GM21825 (cell line): ENCODE measurements at regions not wholly inside any gene's neighbourhood (a gene's known extent, or its start where the extent isn't known, plus 50 kb on each side); places are given as distances from the start of the nearest gene placed in this dataset.

Experiments used
- ATAC-seq: cut with Tn5 transposase; IDR thresholded peaks from one replicate; pipeline ENCODE4 v1.9.1; 2021; ENCODE audit warnings: mild to moderate bottlenecking, moderate library complexity; ENCODE audit not compliant: unreplicated experiment

DNA sequence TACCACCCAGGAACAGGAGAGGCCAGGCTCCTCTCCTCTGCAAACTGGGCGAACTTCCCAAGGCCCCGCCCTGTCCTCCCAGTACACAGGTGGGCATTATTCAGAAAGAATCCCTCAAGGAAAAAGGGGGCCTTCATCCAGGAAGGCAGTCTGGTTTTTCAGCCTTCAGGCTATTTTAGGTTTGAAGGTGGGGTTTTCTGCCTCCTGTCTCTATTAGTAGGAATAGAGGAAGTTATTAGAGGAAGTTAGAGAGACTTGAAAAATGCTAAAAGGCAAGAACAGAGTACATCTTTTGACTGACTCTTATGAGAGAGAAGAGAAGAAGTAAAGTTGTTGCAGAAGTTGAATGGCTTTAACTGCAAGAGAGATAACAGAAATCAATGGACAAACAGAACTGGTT, 250.9 kb upstream of the SORCS1 start:
- ATAC-seq, result no peak

GRCh38 chr10:107413971-107414370, 249.5 kb upstream of the SORCS1 start:
- no peak for ATAC-seq

- no peak for ATAC-seq
Observed at GRCh38 chr10:107409522-107409921, 245.0 kb upstream of the SORCS1 start.

GRCh38 chr10:107398115-107398514, 233.6 kb upstream of the SORCS1 start:
- no peak for ATAC-seq

GRCh38 chr10:107391901-107392300, 227.4 kb upstream of the SORCS1 start:
- ATAC-seq, result no peak

- ATAC-seq, result no peak
Observed at GRCh38 chr10:107390563-107390962, 226.1 kb upstream of the SORCS1 start.

DNA sequence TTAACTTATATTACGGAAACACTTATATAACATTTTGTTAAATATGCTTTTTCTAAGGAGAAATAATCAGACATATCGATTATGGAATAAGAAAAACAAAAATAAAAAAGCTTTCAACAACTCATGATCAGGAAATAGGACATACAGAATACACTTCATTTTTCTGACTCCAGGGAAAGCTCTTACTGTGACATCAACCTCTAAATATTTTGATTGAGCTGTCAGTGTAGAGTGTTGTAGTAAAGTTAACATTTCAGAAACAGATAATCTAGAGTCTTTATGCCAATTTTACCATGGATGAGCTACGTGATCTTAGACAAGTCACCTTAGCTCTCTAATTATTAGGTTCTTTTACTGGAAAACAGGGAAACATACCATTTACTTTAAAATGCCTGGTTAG, 218.9 kb upstream of the SORCS1 start:
- ATAC-seq, result no peak

GRCh38 chr10:107379601-107380000, 215.1 kb upstream of the SORCS1 start:
- ATAC-seq, result no peak

DNA sequence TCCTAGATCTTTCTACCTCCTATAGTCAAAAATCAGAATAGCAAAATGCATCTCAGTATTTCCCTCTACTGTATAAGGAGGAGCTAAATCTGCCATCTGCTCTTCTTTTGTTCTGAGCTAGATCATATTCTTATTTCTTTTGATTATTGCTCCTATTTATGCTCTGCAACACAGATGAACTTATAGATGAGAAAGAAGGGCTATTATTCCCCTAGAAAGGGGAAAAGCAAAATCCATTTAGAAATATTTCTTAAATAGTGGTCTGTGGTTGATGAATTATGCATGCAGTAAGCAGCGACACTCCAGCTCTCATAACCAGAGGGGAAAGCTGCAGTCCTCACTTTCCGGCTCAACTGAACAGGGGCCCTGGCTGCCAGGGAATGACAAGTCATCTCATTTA, 207.3 kb upstream of the SORCS1 start:
- ATAC-seq, result no peak

DNA sequence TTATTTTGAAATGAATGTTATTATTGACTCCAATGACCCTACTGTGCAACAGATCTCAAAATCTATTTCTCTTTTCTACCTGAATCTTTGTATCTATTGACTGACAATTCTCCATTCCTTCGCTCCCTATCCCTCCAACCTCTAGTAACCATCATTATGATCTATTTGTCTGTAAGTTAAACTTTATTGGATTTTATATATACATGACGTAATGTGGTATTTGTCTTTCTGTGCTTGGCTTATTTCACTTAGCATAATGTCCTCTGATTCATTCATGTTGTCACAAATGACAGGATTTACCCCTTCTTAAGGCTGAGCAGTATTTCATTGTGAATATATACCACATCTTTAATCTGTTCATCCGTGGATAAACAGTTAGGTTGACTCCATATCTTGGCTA, 200.4 kb upstream of the SORCS1 start:
- no peak for ATAC-seq

DNA sequence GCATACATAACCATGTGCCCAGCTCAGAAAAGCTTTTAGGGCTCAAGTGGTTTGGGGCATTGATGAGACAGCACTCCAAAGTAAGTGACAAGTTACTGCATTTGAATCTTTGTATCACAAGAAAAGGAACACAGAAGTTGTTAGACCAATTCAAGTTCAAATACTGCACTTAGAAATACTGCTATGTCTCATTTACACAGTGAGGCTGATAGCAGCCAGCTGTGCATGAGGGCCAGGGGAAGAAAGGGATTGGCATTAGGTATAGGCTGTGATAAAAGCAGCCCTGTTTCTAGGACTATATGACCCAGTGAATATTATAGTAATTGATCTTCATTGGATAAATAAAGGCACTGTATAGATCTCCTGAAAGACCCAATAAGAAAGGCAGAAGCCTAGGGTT, 197.8 kb upstream of the SORCS1 start:
- no peak for ATAC-seq

DNA sequence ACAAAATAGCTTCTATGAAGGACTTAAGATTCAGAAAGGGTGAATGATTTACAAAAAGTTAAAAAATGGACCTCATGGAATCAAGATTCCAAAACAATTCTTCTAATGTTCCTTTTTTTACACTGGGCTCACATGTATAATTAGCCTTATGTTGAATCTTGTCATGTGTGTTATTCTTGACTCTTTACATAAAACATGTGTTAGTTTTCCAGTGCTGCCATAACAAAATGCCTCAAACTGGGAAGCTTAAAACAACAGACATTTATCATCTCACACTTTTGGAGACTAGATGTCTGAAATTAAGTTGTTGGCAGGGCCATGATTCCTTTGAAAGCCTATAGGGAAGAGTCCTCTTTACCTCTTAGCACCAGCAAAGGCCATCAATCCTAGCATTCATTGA, 192.5 kb upstream of the SORCS1 start:
- ATAC-seq, result no peak

- ATAC-seq, result no peak
Observed at GRCh38 chr10:107356396-107356795, 191.9 kb upstream of the SORCS1 start.

DNA sequence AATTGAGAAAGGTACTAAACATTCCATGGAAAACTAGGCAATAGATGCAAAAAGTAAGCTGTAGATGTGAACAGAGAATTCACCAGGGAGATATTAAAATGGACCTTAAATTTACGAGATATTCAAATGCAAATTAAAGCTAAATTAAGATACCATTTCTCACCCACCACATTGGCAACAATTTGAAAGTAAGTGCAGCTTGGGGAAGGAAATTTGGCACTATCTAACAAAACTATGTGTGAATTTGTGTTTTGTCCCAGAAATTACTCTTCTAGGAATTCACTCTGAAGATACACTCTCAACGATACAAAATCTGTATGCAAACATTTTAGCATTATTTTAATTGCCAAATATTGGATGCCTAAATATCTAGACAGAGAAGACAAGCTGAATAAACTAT, 178.2 kb upstream of the SORCS1 start:
- ATAC-seq, result no peak

- ATAC-seq, result no peak
Observed at GRCh38 chr10:107341281-107341680, 176.8 kb upstream of the SORCS1 start.

DNA sequence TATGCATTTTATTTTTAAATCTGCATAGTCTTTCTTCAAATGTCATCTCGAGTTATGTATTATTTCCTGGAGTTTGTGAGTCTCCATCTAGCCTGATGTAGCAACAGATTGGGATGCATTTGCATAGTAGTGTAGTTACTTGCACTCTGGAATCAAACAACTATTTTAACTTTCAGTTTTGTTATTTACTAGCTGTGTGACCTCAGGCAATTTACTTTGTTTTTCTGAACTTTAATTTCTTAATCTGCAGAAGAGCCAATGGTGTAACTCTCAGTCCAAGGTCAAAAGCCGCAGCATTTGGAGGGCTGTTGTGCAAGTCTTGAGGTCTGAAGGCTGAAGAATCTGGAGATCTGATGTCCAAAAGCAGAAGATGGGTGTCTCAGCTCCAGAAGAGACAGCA, 175.8 kb upstream of the SORCS1 start:
- no peak for ATAC-seq

DNA sequence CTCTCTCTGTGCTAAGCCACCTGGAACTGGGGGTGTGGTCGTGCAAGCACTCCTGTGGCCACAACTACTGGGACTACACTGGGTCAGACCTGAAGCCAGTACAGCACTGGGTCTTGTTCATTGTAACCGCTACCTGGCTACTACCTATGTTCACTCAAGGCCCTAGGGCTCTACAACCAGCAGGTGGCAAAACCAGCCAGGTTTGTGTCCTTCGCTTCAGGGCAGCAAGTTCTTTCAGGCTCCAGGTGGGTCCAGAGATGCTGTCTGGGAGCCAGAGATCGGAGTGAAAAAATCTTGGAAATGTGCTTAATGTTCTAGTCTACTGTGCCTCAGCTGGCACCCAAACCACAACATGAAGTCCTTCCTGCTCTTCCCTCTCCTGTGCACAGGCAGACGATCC, 171.6 kb upstream of the SORCS1 start:
- ATAC-seq, result no peak

DNA sequence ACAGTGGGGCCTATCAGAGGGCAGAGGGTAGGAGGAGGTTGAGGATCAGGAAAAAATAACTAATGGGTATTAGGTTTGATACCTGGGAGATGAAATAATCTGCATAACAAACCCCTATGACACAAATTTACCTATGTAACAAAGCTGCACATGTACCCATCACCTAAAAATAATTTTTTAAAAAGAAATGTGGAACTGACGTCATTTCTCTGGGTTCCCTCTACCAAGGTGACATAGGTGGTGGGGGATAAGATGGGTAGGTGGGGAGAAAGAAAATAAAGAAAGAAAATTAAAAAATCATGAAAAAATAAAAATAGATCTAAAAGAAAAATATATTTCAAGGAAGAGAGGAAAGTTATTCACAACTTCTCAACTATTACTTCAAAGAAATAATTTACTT, 153.1 kb upstream of the SORCS1 start:
- no peak for ATAC-seq

GRCh38 chr10:107303203-107303602, 138.7 kb upstream of the SORCS1 start:
- ATAC-seq, result no peak

- ATAC-seq, result no peak
Observed at GRCh38 chr10:107299606-107300005, 135.1 kb upstream of the SORCS1 start.

GRCh38 chr10:107284187-107284586, 119.7 kb upstream of the SORCS1 start:
- ATAC-seq, result no peak

- ATAC-seq, result no peak
Observed at GRCh38 chr10:107280293-107280692, 115.8 kb upstream of the SORCS1 start.

GRCh38 chr10:107277591-107277990, 113.1 kb upstream of the SORCS1 start:
- ATAC-seq, result no peak

GRCh38 chr10:107275806-107276205, 111.3 kb upstream of the SORCS1 start:
- ATAC-seq, result no peak
